ENCODE measurements at regions not wholly inside any gene's neighbourhood (a gene's known extent, or its start where the extent isn't known, plus 50 kb on each side); places are given as distances from the start of the nearest gene placed in this dataset.

DNA sequence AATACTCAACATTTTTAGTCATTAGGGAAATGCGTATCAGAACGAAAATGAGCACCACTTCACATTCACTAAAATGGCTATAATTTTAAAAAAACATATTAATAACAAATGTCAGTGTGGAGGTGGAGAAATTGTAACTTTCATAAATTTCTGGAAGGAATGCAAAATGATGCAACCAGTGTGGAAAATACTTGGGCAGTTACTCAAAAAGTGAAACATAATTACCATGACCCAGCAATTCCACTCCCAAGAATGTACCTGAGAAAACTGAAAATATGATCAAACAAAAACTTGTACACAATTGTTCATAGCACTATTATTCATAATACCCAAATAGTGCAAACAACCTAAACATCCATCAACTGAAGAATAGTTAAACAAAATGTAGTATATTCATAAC, 76.1 kb upstream of the FAM241A start:
- H3K4me2 ChIP-seq, result no peak overlapping the region
- no peak overlapping the region for H3K27ac ChIP-seq
- no peak for DNase-seq (ENCODE audit: low read depth in 1 of 2, low spot score in 1 of 2)
- no peak for ATAC-seq
- H3K9me3 ChIP-seq, result no peaks in the 10 kb centered on the region
- TF ChIP-seq POLR2AphosphoS2 (conservative IDR thresholded peaks at IDR 0.05; ENCODE audit: low read length) (no peak), HOXB13 (CRISPR knock-in tag; IDR thresholded peaks at IDR 0.05; ENCODE audit: low read depth) (no peak), SMC3 (IDR thresholded peaks at IDR 0.05) (no peak), HDAC2 (IDR thresholded peaks at IDR 0.05) (no peak), NR3C1 (IDR thresholded peaks at IDR 0.05) (no peak), ZNF302 (CRISPR knock-in tag; IDR thresholded peaks at IDR 0.05) (no peak), MAFK (IDR thresholded peaks at IDR 0.05; ENCODE audit: partially characterized antibody) (peak; percentile 1)
- H3K4me1 ChIP-seq, result no peaks in the 10 kb centered on the region
- WGBS (ENCODE audit: missing lambda C conversion rate), result 80% methylated on average over 2 of the region's 2 CpGs
- ChIA-PET CTCF (interaction anchor here (1.1 kb wide), 1 partner anchor 30 kb away, joined by 3 read pairs; no protein-coding TSS in a partner anchor), POLR2A (no interaction called here)
- no peak for FAIRE-seq
- no peak overlapping the region for H3K4me3 ChIP-seq

DNA sequence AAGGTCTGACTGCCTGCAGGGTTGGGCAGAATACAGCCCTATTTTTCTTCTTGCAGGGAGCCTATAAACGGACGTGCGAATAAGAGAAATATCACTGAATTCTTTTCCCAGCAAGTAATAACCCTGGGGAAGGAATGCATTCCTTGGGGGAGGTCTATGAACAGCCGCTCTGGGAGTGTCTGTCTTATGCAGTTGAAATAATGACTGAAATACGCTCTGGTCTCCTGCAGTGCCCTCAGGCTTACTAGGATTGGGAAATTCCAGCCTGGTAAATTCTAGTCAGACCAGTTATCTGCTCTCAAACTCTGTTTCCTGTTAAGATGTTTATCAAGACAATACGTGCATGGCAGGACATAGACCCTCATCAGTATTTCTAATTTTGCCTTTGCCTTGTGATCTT, 72.1 kb upstream of the FAM241A start:
- Histone ChIP-seq H3K27ac (no peak overlapping the region), H3K4me3 (no peak overlapping the region), H3K4me2 (no peak overlapping the region), H3K9me3 (no peaks in the 10 kb centered on the region), H3K4me1 (no peaks in the 10 kb centered on the region)
- CTCF ChIA-PET, result interaction anchor here (1.3 kb wide), 1 partner anchor 13 kb away, joined by 4 read pairs; no protein-coding TSS in a partner anchor
- WGBS (ENCODE audit: missing lambda C conversion rate), result 76% methylated on average over 6 of the region's 6 CpGs
- POLR2A ChIA-PET, result no interaction called here
- no peak for DNase-seq (ENCODE audit: low read depth in 1 of 2, low spot score in 1 of 2)
- TF ChIP-seq JUN (IDR thresholded peaks at IDR 0.05) (no peak), GATA3 (IDR thresholded peaks at IDR 0.05; ENCODE audit: borderline replicate concordance) (no peak), NFE2L2 (conservative IDR thresholded peaks at IDR 0.05; ENCODE audit: low read length) (no peak), TFCP2L1 (CRISPR knock-in tag; IDR thresholded peaks at IDR 0.05) (no peak), NR3C1 (IDR thresholded peaks at IDR 0.05) (no peak), MAZ (IDR thresholded peaks at IDR 0.05; ENCODE audit: borderline replicate concordance, low read depth, low read length) (no peak), RCOR1 (IDR thresholded peaks at IDR 0.05; ENCODE audit: low read depth, low read length) (no peak), CBX8 (IDR thresholded peaks at IDR 0.05) (no peak), SREBF2 (IDR thresholded peaks at IDR 0.05) (no peak), ZFP36 (IDR thresholded peaks at IDR 0.05; ENCODE audit: borderline replicate concordance, partially characterized antibody) (no peak), HOXA7 (CRISPR knock-in tag; IDR thresholded peaks at IDR 0.05) (no peak), TP53 (CRISPR knock-in tag; IDR thresholded peaks at IDR 0.05) (no peak), ZNF302 (CRISPR knock-in tag; IDR thresholded peaks at IDR 0.05) (no peak), SMC3 (IDR thresholded peaks at IDR 0.05) (no peak)
- TF ChIP-seq, protein P1, sequence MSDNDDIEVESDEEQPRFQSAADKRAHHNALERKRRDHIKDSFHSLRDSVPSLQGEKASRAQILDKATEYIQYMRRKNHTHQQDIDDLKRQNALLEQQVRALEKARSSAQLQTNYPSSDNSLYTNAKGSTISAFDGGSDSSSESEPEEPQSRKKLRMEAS (IDR thresholded peaks at IDR 0.05), result no peak
- TF ChIP-seq, protein P2, sequence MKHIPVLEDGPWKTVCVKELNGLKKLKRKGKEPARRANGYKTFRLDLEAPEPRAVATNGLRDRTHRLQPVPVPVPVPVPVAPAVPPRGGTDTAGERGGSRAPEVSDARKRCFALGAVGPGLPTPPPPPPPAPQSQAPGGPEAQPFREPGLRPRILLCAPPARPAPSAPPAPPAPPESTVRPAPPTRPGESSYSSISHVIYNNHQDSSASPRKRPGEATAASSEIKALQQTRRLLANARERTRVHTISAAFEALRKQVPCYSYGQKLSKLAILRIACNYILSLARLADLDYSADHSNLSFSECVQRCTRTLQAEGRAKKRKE (CRISPR knock-in tag; IDR thresholded peaks at IDR 0.05; ENCODE audit: low read depth), result no peak
- ATAC-seq, result no peak
- FAIRE-seq, result no peak

DNA sequence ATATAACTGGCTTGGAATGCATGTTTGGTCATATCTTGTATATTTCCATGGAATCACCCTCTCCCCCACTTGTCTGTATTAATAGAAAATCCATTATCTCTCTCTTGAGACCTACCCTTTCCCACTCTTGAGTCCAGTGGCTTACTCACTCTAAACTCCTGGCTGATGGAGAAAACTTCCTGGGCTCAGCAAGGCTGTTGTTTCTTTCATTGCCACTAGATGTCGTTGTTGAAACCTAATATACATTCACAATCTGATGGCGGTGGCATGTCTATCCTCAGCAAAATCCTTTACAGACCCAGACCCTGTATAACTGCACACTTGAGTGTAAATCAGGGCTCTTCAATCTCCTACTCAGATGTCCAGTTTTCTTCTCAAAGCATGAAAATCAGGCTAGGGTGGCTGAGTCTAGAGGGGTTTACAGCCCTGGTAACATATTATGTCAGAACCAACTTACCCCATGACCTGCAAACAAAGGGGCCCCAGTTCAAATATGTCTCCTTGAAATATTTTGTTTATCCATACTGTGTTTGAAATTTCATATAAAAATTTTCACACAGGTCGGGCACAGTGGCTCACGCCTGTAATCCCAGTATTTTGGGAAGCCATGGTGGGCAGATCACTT, 70.0 kb upstream of the FAM241A start:
- H3K4me1 ChIP-seq, result no peaks in the 10 kb centered on the region
- H3K27ac ChIP-seq, result no peak overlapping the region
- H3K4me2 ChIP-seq, result no peak overlapping the region
- 31% methylated on average over 4 of the region's 4 CpGs for WGBS (ENCODE audit: missing lambda C conversion rate)
- DNase-seq (ENCODE audit: low read depth in 1 of 2, low spot score in 1 of 2) (peak; percentile 22 to 61), ATAC-seq (peak; percentile 94), FAIRE-seq (no peak)
- ChIA-PET POLR2A (no interaction called here), CTCF (interaction anchor here (1.0 to 1.6 kb wide), 2 partner anchors 10 to 15 kb away, joined by 3 read pairs; no protein-coding TSS in a partner anchor)
- no peak overlapping the region for H3K4me3 ChIP-seq
- no peaks in the 10 kb centered on the region for H3K9me3 ChIP-seq
- TF ChIP-seq, protein P3, sequence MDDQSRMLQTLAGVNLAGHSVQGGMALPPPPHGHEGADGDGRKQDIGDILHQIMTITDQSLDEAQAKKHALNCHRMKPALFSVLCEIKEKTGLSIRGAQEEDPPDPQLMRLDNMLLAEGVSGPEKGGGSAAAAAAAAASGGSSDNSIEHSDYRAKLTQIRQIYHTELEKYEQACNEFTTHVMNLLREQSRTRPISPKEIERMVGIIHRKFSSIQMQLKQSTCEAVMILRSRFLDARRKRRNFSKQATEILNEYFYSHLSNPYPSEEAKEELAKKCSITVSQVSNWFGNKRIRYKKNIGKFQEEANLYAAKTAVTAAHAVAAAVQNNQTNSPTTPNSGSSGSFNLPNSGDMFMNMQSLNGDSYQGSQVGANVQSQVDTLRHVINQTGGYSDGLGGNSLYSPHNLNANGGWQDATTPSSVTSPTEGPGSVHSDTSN (IDR thresholded peaks at IDR 0.05), result no peak
- TF ChIP-seq, protein P4, sequence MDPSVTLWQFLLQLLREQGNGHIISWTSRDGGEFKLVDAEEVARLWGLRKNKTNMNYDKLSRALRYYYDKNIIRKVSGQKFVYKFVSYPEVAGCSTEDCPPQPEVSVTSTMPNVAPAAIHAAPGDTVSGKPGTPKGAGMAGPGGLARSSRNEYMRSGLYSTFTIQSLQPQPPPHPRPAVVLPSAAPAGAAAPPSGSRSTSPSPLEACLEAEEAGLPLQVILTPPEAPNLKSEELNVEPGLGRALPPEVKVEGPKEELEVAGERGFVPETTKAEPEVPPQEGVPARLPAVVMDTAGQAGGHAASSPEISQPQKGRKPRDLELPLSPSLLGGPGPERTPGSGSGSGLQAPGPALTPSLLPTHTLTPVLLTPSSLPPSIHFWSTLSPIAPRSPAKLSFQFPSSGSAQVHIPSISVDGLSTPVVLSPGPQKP (IDR thresholded peaks at IDR 0.05; ENCODE audit: low read depth, low read length), result no peak
- TF ChIP-seq RAD21 (conservative IDR thresholded peaks at IDR 0.05 in 1 of 2, IDR thresholded peaks at IDR 0.05 in 1 of 2) (peak; percentile 59 to 62), FOSB (CRISPR knock-in tag; IDR thresholded peaks at IDR 0.05) (no peak), ZFP36 (IDR thresholded peaks at IDR 0.05; ENCODE audit: borderline replicate concordance, partially characterized antibody) (peak; percentile 76), MAZ (IDR thresholded peaks at IDR 0.05; ENCODE audit: borderline replicate concordance, low read depth, low read length) (no peak), CEBPB (IDR thresholded peaks at IDR 0.05) (no peak), POLR2A (IDR thresholded peaks at IDR 0.05; ENCODE audit: low read length) (no peak)
- TF ChIP-seq, protein P5, sequence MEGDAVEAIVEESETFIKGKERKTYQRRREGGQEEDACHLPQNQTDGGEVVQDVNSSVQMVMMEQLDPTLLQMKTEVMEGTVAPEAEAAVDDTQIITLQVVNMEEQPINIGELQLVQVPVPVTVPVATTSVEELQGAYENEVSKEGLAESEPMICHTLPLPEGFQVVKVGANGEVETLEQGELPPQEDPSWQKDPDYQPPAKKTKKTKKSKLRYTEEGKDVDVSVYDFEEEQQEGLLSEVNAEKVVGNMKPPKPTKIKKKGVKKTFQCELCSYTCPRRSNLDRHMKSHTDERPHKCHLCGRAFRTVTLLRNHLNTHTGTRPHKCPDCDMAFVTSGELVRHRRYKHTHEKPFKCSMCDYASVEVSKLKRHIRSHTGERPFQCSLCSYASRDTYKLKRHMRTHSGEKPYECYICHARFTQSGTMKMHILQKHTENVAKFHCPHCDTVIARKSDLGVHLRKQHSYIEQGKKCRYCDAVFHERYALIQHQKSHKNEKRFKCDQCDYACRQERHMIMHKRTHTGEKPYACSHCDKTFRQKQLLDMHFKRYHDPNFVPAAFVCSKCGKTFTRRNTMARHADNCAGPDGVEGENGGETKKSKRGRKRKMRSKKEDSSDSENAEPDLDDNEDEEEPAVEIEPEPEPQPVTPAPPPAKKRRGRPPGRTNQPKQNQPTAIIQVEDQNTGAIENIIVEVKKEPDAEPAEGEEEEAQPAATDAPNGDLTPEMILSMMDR (IDR thresholded peaks at IDR 0.05), result peak; percentile 71
- TF ChIP-seq, protein P6, sequence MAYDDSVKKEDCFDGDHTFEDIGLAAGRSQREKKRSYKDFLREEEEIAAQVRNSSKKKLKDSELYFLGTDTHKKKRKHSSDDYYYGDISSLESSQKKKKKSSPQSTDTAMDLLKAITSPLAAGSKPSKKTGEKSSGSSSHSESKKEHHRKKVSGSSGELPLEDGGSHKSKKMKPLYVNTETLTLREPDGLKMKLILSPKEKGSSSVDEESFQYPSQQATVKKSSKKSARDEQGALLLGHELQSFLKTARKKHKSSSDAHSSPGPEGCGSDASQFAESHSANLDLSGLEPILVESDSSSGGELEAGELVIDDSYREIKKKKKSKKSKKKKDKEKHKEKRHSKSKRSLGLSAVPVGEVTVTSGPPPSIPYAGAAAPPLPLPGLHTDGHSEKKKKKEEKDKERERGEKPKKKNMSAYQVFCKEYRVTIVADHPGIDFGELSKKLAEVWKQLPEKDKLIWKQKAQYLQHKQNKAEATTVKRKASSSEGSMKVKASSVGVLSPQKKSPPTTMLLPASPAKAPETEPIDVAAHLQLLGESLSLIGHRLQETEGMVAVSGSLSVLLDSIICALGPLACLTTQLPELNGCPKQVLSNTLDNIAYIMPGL (CRISPR knock-in tag; IDR thresholded peaks at IDR 0.05; ENCODE audit: borderline replicate concordance), result no peak
- TF ChIP-seq, protein P1 (IDR thresholded peaks at IDR 0.05), result no peak
